Stimulated activated CD4-positive, alpha-beta T cell treated with anti-CD3 and anti-CD28 coated beads, TNF-alpha, amount 100 ng/mL, for 1 hour (primary cell): ENCODE measurements at regions not wholly inside any gene's neighbourhood (a gene's known extent, or its start where the extent isn't known, plus 50 kb on each side); places are given as distances from the start of the nearest gene placed in this dataset.
"Not testable (repeated sequence)": the region's sequence is repeated elsewhere in the genome, so short reads cannot be mapped to it uniquely, and the experiment has no call there.

ENCODE experiments used
- DNase-seq, 3 donors: peaks; one replicate each; pipeline ENCODE4 v3.0.0-alpha.2; 2020; ENCODE audit warnings: low read depth in 3 of 3, low spot score in 1 of 3

DNA sequence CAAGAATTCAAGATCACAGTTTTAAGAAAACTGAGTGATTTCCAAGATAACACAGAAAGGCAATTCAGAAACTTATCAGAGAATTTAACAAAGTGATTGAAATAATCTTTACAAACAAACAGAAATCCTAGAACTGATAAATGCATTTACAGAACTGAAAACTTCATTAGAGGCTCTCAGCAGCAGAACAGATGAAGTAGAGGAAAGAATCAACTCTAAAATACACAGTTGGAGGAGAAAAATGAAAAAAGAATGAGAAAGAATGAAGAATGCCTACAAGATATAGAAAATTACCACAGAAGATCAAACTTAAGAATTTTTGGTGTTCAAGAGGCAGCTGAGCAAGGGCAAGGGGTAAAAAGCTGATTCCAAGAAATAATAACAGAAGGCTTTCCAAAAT, 168.8 kb downstream of the POLR2M start:
- no peak for DNase-seq

DNA sequence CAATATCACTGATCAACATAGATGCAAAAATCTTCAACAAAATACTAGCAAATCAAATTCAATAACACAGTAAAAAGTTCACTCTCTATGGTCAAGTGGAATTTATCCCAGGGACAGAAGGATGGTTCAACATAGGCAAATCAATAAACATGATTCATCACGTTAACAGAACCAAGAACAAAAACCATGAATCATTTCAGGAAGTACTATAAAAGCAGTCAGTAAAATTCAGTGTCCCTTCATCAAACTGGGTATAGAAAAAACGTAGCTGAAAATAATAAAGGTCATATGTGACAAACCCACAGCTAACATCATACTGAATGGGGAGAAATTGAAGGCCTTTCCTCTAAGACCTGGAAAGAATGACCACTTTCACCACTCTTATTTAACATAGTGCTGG, 172.1 kb downstream of the POLR2M start:
- DNase-seq = no peak

- no peak for DNase-seq
Observed at GRCh38 chr15:57881361-57881760, 174.8 kb downstream of the POLR2M start.

- no peak for DNase-seq
Observed at GRCh38 chr15:57881972-57882371, 175.5 kb downstream of the POLR2M start.

- no peak for DNase-seq
Observed at GRCh38 chr15:57883701-57884100, 177.2 kb downstream of the POLR2M start.

- DNase-seq = no peak
Observed at GRCh38 chr15:57884936-57885335, 178.4 kb downstream of the POLR2M start.

DNA sequence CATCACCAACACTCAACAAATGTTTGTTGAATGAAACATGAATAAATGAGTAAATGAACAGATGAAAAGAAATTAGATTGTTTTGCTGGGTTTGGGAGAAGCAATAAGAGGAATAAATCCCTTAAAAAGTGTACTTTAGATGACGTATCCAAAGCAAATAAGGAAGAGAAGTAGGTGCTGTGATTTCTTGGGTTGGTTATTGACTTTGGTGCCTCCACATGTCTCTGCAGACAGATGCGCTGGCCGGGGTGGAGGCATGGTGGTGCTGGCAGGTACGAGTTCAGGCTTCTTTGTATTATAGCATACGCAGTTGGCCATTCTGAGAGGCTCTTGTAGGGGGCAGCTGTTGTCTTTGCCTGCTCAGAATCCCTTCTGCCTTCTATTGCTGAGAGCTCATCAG, 178.9 kb downstream of the POLR2M start:
- DNase-seq = no peak

GRCh38 chr15:57887825-57888224, 177.7 kb downstream of the ALDH1A2 start:
- no peak for DNase-seq

GRCh38 chr15:57890351-57890750, 175.2 kb downstream of the ALDH1A2 start:
- DNase-seq = no peak

DNA sequence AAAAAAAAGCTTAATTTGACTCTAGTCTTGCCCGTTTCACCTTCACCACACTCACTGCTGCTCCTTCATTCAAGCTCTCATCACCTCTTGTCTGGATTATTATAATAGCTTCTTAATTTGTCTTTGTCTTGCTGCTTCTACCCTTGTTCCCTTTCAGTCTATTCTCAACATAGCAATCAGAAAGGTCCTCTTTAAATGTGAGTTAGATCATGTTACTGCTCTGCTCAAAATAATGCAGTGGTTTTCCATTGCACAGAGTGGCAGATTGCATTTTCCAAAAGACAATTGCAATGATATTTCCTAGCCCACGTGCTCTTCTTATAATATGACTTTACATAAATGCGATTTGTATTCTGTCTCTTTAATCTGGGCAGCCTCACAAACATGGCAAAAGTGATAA, 174.6 kb downstream of the ALDH1A2 start:
- no peak for DNase-seq

GRCh38 chr15:57892181-57892580, 173.3 kb downstream of the ALDH1A2 start:
- no peak for DNase-seq

DNA sequence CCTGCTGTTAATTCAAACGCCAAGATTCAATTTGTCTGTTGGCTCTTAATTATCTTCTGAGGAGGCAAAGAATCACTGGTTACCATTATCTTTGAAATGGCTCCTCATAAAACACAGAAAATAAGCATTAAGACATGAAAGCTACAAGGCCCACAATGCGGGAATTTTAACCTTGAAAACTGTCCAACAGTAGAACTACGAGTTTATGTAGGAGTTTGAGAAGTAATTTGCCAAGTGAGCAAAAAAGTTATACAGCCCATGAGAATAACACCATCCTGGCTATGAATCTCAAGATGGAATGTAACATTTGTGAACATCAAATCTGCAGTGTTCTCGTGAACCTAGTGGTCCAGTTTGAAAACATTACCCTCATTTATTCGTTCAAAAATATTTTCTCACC, 172.5 kb downstream of the ALDH1A2 start:
- DNase-seq = no peak

- DNase-seq = no peak
Observed at GRCh38 chr15:57895291-57895690, 170.2 kb downstream of the ALDH1A2 start.

GRCh38 chr15:57896114-57896513, 169.4 kb downstream of the ALDH1A2 start:
- no peak for DNase-seq

GRCh38 chr15:57896899-57897298, 168.6 kb downstream of the ALDH1A2 start:
- DNase-seq = not testable (repeated sequence)

DNA sequence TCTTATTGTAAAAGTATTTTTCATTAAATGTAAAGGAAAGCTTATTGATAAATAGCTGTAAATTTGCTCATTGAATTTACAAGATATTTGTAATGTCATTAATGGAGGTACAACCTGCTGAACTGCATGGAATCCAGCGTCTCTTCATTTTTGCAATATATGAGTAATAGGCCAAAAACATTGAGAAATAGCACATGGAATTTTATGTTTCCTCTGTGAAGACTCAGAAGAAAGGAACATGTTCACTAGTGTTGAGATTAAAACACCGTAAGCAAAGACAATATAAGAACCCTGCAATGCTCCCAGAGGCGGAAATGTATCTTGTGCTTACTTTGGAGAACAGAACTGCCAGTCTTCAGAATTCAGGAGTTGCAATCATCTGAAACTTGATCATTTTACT, 167.6 kb downstream of the ALDH1A2 start:
- no peak for DNase-seq

DNA sequence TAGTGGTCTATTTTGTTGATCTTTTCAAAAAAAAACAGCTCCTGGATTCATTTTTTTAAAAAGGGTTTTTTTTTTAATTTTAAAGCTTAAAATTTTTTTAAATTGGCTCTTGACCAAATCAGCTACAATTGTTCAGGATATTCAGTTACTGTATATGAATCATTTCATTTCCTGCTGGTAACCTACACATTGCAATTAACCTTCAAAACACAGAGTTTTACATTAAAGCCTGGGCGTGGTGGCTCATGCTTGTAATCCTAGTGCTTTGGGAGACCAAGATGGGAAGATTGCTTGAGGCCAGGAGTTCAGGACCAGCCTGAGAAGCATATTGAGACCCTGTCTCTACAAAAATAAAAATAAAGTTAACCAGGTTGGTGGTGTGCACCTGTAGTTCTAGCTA, 163.4 kb downstream of the ALDH1A2 start:
- no peak for DNase-seq
